ENCODE measurements at regions not wholly inside any gene's neighbourhood (a gene's known extent, or its start where the extent isn't known, plus 50 kb on each side); places are given as distances from the start of the nearest gene placed in this dataset.
"Not testable (repeated sequence)": the region's sequence is repeated elsewhere in the genome, so short reads cannot be mapped to it uniquely, and the experiment has no call there.

DNA sequence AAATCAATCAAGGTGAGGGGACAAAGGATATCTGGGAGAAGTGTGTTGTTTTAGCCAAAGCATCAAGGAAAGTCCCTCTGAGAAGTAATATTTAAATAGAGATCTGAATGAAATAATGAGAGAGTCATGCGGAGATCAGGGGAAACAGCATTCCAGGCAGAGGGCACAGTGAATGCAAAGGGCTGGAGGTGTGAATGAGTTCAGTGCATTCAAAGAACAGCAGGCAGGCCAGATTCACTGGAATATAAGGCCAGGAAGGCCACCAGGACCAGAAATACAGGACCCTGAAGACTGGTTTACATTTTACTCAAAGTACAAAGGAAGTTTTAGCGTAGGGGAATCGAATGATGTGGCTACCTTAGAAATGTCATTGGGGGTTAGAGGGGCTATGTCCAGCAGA is 436.2 kb upstream of the TMEM132C start:
- Mint-ChIP-seq H3K4me1 (ENCODE audit: low read depth, unreplicated experiment) (no peaks in the 10 kb centered on the region), H3K36me3 (ENCODE audit: insufficient read depth, unreplicated experiment) (no peaks in the 10 kb centered on the region), H3K4me3 (ENCODE audit: low read depth, unreplicated experiment) (no peak overlapping the region), H3K27me3 (ENCODE audit: unreplicated experiment) (no peaks in the 10 kb centered on the region), H3K9me3 (ENCODE audit: low read depth, unreplicated experiment) (peaks cover 20% of the 10 kb centered on the region), H3K27ac (ENCODE audit: unreplicated experiment) (no peak overlapping the region)
- intact Hi-C loops (cut with micrococcal nuclease; ENCODE audit: unreplicated experiment) = no loop called here
- no TSS peak for BruUV-seq (replicated peaks)
- CTCF ChIA-PET = no interaction called here
- no peak for TF ChIP-seq CTCF (IDR thresholded peaks at IDR 0.05; ENCODE audit: unreplicated experiment)
- no peak for DNase-seq

DNA sequence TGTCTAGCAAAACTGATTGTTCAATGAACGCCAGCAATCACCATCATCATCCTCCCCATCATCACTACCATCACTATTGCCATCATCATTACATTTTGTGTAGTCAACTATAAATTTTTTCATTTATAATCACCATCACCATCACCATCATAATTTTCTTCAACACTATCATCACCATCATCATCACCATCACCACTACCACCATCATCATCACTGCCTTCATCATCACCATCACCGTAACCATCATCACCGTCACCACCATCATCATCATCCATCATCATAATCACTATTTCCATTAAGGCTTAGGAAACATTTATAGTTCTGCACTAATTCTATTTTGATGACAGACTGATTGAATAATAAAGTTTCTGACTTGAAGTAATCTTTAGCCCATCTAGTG is 434.8 kb upstream of the TMEM132C start:
- H3K4me1 Mint-ChIP-seq (ENCODE audit: low read depth, unreplicated experiment) = no peaks in the 10 kb centered on the region
- CTCF ChIA-PET = no interaction called here
- no TSS peak for BruUV-seq (replicated peaks)

DNA sequence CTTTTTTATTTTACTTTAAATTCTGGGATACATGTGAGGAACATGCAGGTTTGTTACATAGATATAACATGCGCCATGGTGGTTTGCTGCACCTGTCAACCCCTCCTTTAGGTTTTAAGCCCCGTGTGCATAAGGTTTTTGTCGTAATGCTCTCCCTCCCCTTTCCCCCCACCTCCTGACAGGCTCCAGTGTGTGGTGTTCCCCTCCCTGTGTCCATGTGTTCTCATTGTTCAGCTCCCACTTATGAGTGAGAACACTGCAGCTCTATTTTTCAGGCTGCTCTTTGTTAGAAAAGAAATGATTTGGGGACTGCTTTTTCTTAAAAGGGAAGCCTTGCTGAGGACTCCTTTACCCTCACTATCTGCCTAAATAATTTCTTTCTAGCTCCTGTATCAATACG is 430.2 kb upstream of the TMEM132C start:
- H3K27ac Mint-ChIP-seq (ENCODE audit: unreplicated experiment); H3K36me3 Mint-ChIP-seq (ENCODE audit: insufficient read depth, unreplicated experiment); DNase-seq; H3K4me1 Mint-ChIP-seq (ENCODE audit: low read depth, unreplicated experiment); BruUV-seq (replicated peaks); CTCF ChIA-PET; H3K27me3 Mint-ChIP-seq (ENCODE audit: unreplicated experiment); intact Hi-C loops (cut with micrococcal nuclease; ENCODE audit: unreplicated experiment); H3K4me3 Mint-ChIP-seq (ENCODE audit: low read depth, unreplicated experiment): not testable (repeated sequence)
- peaks cover 13% of the 10 kb centered on the region for H3K9me3 Mint-ChIP-seq (ENCODE audit: low read depth, unreplicated experiment)

More for the DNA sequence above, 434.8 kb upstream of the TMEM132C start:
- peaks cover 20% of the 10 kb centered on the region for H3K9me3 Mint-ChIP-seq (ENCODE audit: low read depth, unreplicated experiment)
- H3K27me3 Mint-ChIP-seq (ENCODE audit: unreplicated experiment) = no peaks in the 10 kb centered on the region
- no peaks in the 10 kb centered on the region for H3K36me3 Mint-ChIP-seq (ENCODE audit: insufficient read depth, unreplicated experiment)
- no peak for DNase-seq
- H3K27ac Mint-ChIP-seq (ENCODE audit: unreplicated experiment) = no peak overlapping the region
- intact Hi-C loops (cut with micrococcal nuclease; ENCODE audit: unreplicated experiment) = no loop called here
- no peak for TF ChIP-seq CTCF (IDR thresholded peaks at IDR 0.05; ENCODE audit: unreplicated experiment)
- no peak overlapping the region for H3K4me3 Mint-ChIP-seq (ENCODE audit: low read depth, unreplicated experiment)

- H3K36me3 Mint-ChIP-seq (ENCODE audit: insufficient read depth, unreplicated experiment) = no peaks in the 10 kb centered on the region
- CTCF ChIA-PET = no interaction called here
- BruUV-seq (replicated peaks) = no TSS peak
- no peak overlapping the region for H3K27ac Mint-ChIP-seq (ENCODE audit: unreplicated experiment)
- no peak overlapping the region for H3K4me3 Mint-ChIP-seq (ENCODE audit: low read depth, unreplicated experiment)
- no peaks in the 10 kb centered on the region for H3K4me1 Mint-ChIP-seq (ENCODE audit: low read depth, unreplicated experiment)
- intact Hi-C loops (cut with micrococcal nuclease; ENCODE audit: unreplicated experiment) = no loop called here
- no peak for TF ChIP-seq CTCF (IDR thresholded peaks at IDR 0.05; ENCODE audit: unreplicated experiment)
- DNase-seq = no peak
- H3K9me3 Mint-ChIP-seq (ENCODE audit: low read depth, unreplicated experiment) = peaks cover 30% of the 10 kb centered on the region
- H3K27me3 Mint-ChIP-seq (ENCODE audit: unreplicated experiment) = no peaks in the 10 kb centered on the region
Measured at GRCh38 chr12:127857661-127858060, 409.3 kb upstream of the TMEM132C start.

GRCh38 chr12:127860536-127860935 is 406.4 kb upstream of the TMEM132C start:
- no peak overlapping the region for H3K4me3 Mint-ChIP-seq (ENCODE audit: low read depth, unreplicated experiment)
- TF ChIP-seq CTCF (IDR thresholded peaks at IDR 0.05; ENCODE audit: unreplicated experiment) = no peak
- BruUV-seq (replicated peaks) = no TSS peak
- intact Hi-C loops (cut with micrococcal nuclease; ENCODE audit: unreplicated experiment) = no loop called here
- CTCF ChIA-PET = no interaction called here
- no peak overlapping the region for H3K27ac Mint-ChIP-seq (ENCODE audit: unreplicated experiment)
- H3K4me1 Mint-ChIP-seq (ENCODE audit: low read depth, unreplicated experiment) = no peaks in the 10 kb centered on the region
- H3K36me3 Mint-ChIP-seq (ENCODE audit: insufficient read depth, unreplicated experiment) = no peaks in the 10 kb centered on the region
- DNase-seq = no peak
- H3K9me3 Mint-ChIP-seq (ENCODE audit: low read depth, unreplicated experiment) = peaks cover 23% of the 10 kb centered on the region
- H3K27me3 Mint-ChIP-seq (ENCODE audit: unreplicated experiment) = no peaks in the 10 kb centered on the region
